HepG2 (cell line): ENCODE measurements at regions not wholly inside any gene's neighbourhood (a gene's known extent, or its start where the extent isn't known, plus 50 kb on each side); places are given as distances from the start of the nearest gene placed in this dataset.

Experiments used
- ATAC-seq: fragments of 200-7000 bp; cut with Tn5 transposase; 3 replicates; pipeline ENCODE4 v1.9.1; 2020; ENCODE audit warnings: mild to moderate bottlenecking, moderate library complexity
- BruUV-seq: library from RNA; stranded (reverse); fragments of 400-500 nt; replicated peaks from 2 replicates; lab custom pipeline; 2021; lab: Mats Ljungman, UMichigan
- CTCF ChIA-PET: fragments of 300-600 bp; formaldehyde crosslinking; extraction: SDS; loops from one replicate; lab custom pipeline; 2021; ENCODE audit warnings: low total read pairs, inconsistent platforms, low intra/inter-chr PET ratio; lab: Yijun Ruan, JAX
- POLR2A ChIA-PET: fragments of 350-600 bp; sonication (Branson Sonifier 250); formaldehyde crosslinking; loops from one replicate; lab custom pipeline; 2020; ENCODE audit warnings: antibody characterized with exemption, inconsistent platforms; lab: Yijun Ruan, JAX
- DNase-seq: peaks from one replicate; pipeline ENCODE4 v3.0.0-alpha.2; 2015; ENCODE audit warnings: low spot score
- FAIRE-seq: peaks from 3 replicates; lab custom pipeline; 2011; peaks lifted over from hg19 to GRCh38; lab: Jason Lieb, UNC
- H2AFZ ChIP-seq: one replicate; pipeline ENCODE4 v1.6.1; 2011; ENCODE audit warnings: low read length, inconsistent platforms
- H3K27ac ChIP-seq: fragments of 300-600 bp; 3 replicates; pipeline ENCODE4 v1.8.0; 2011; ENCODE audit warnings: mixed run types, mild to moderate bottlenecking, mixed read lengths, low read length, inconsistent platforms; ENCODE audit not compliant: insufficient read depth; ENCODE audit errors: extremely low read length
- H3K27me3 ChIP-seq, 2 experiments: fragments of 200-600 bp in 1 of 2; 2 replicates in 1 of 2; 3 replicates in 1 of 2; pipeline versions ENCODE4 v1.6.0 to v1.8.0; 2011; ENCODE audit warnings: low read length in 2 of 2, mild to moderate bottlenecking in 2 of 2, moderate library complexity in 2 of 2, inconsistent platforms in 1 of 2; ENCODE audit not compliant: insufficient read depth in 2 of 2, control insufficient read depth in 1 of 2
- H3K36me3 ChIP-seq, 2 experiments: fragments of 200-600 bp in 1 of 2; replicated peaks in 1 of 2; 2 replicates in 1 of 2; 3 replicates in 1 of 2; pipeline versions ENCODE4 v1.5.1 to v1.8.0; 2011; ENCODE audit warnings: low read length in 2 of 2, inconsistent platforms in 1 of 2; ENCODE audit not compliant: insufficient read depth in 2 of 2, control insufficient read depth in 1 of 2
- H3K4me1 ChIP-seq: 2 replicates; pipeline ENCODE4 v1.5.1; 2012; ENCODE audit warnings: low read length, inconsistent platforms; ENCODE audit not compliant: insufficient read depth
- H3K4me2 ChIP-seq: 2 replicates; pipeline ENCODE4 v1.6.0; 2011; ENCODE audit warnings: low read depth, low read length, inconsistent platforms
- H3K4me3 ChIP-seq, 3 experiments: fragments of 200-600 bp in 1 of 3; sonication (generic), shearing (Covaris generic) in 1 of 3; replicated peaks in 1 of 3; 2 replicates each; pipeline ENCODE4 v1.5.1; 2011 to 2016; ENCODE audit warnings: low read length in 3 of 3, inconsistent platforms in 2 of 3, low read depth in 2 of 3, mild to moderate bottlenecking in 2 of 3, control low read depth in 1 of 3, mixed read lengths in 1 of 3; ENCODE audit not compliant: insufficient read depth in 1 of 3
- H3K79me2 ChIP-seq: one replicate; pipeline ENCODE4 v1.6.1; 2011; ENCODE audit warnings: low read length, inconsistent platforms; ENCODE audit not compliant: insufficient read depth
- H3K9ac ChIP-seq: 2 replicates; pipeline ENCODE4 v1.6.0; 2011; ENCODE audit warnings: mild to moderate bottlenecking, low read depth, low read length, inconsistent platforms; ENCODE audit not compliant: insufficient read depth
- H3K9me3 ChIP-seq: 2 replicates; pipeline ENCODE4 v1.5.1; 2012; ENCODE audit warnings: mild to moderate bottlenecking, low read length
- H4K20me1 ChIP-seq: 2 replicates; pipeline ENCODE4 v1.6.0; 2011; ENCODE audit warnings: inconsistent platforms, mild to moderate bottlenecking, low read length, moderate library complexity; ENCODE audit not compliant: insufficient read depth
- ELF1 ChIP-seq: sonication (generic); formaldehyde crosslinking; IDR thresholded peaks from 2 replicates; pipeline ENCODE4 v1.4.0; 2020; ENCODE audit warnings: missing genetic modification reagents
- FOXK1 ChIP-seq: sonication (generic); formaldehyde crosslinking; IDR thresholded peaks from 2 replicates; pipeline ENCODE4 v1.4.0; 2020; ENCODE audit warnings: low read depth, missing genetic modification reagents, borderline replicate concordance
- MAFF ChIP-seq: IDR thresholded peaks from 2 replicates; pipeline ENCODE4 v1.6.1; 2011; ENCODE audit warnings: low read depth, low read length, improper control_type of control experiment
- MAFK ChIP-seq, 2 experiments: IDR thresholded peaks in 1 of 2; conservative IDR thresholded peaks in 1 of 2; 2 replicates each; pipeline ENCODE4 v1.6.1; 2011; ENCODE audit warnings: improper control_type of control experiment in 2 of 2, low read length in 2 of 2
- MIXL1 ChIP-seq: IDR thresholded peaks from 2 replicates; pipeline ENCODE4 v1.6.1; 2016
- MLX ChIP-seq: IDR thresholded peaks from 2 replicates; pipeline ENCODE4 v1.6.1; 2016
- RARG ChIP-seq: sonication (generic); formaldehyde crosslinking; IDR thresholded peaks from 2 replicates; pipeline ENCODE4 v1.4.0; 2020; ENCODE audit warnings: low read depth, mild to moderate bottlenecking, missing genetic modification reagents
- RCOR2 ChIP-seq: IDR thresholded peaks from 2 replicates; pipeline ENCODE4 v1.6.1; 2016; ENCODE audit warnings: missing biosample characterization, missing genetic modification reagents
- SAFB2 ChIP-seq: sonication (generic); formaldehyde crosslinking; IDR thresholded peaks from 2 replicates; pipeline ENCODE4 v1.5.1; 2020; ENCODE audit warnings: missing genetic modification reagents, low read depth, mild to moderate bottlenecking, borderline replicate concordance
- TGIF2 ChIP-seq: IDR thresholded peaks from 2 replicates; pipeline ENCODE4 v1.6.1; 2016; ENCODE audit warnings: control low read depth, missing compliant biosample characterization
- U2AF2 ChIP-seq: fragments of 200-400 bp; formaldehyde crosslinking; IDR thresholded peaks from 2 replicates; pipeline ENCODE4 v1.6.1; 2017; ENCODE audit warnings: low read depth, mild to moderate bottlenecking, low read length
- ZNF530 ChIP-seq: sonication (generic); formaldehyde crosslinking; IDR thresholded peaks from 2 replicates; pipeline ENCODE4 v1.5.0; 2020; ENCODE audit warnings: low read depth, mild to moderate bottlenecking, missing genetic modification reagents
- ZNF558 ChIP-seq: sonication (generic); formaldehyde crosslinking; IDR thresholded peaks from 2 replicates; pipeline ENCODE4 v1.9.0; 2022; ENCODE audit warnings: mild to moderate bottlenecking, missing genetic modification reagents, borderline replicate concordance
- ZNF776 ChIP-seq: sonication (generic); formaldehyde crosslinking; IDR thresholded peaks from 2 replicates; pipeline ENCODE4 v1.4.0; 2020; ENCODE audit warnings: mild to moderate bottlenecking, missing genetic modification reagents
- ZNF891 ChIP-seq: sonication (generic); formaldehyde crosslinking; IDR thresholded peaks from 2 replicates; pipeline ENCODE4 v1.5.0; 2020; ENCODE audit warnings: mild to moderate bottlenecking, missing genetic modification reagents
- in situ Hi-C: cut with HindIII; loops from 2 replicates; pipeline ENCODE4 v1.10.0; 2017; ENCODE audit warnings: low pct_unique_long_range_greater_than_20kb; ENCODE audit not compliant: extremely low pct_ligation_motif_present
- intact Hi-C: fragments of 100-400 bp; cut with micrococcal nuclease; formaldehyde crosslinking; loops from one replicate; pipeline ENCODE4 v1.10.0; 2022; ENCODE audit not compliant: unreplicated experiment

GRCh38 chr11:92141725-92142124 is 82.9 kb upstream of the FAT3 start:
- BruUV-seq = no TSS peak
- Histone ChIP-seq H3K4me2 (no peak overlapping the region), H3K4me1 (no peaks in the 10 kb centered on the region), H3K27me3 (no peaks in the 10 kb centered on the region), H2AFZ (no peak overlapping the region), H3K9me3 (no peaks in the 10 kb centered on the region), H3K36me3 (no peaks in the 10 kb centered on the region), H4K20me1 (no peaks in the 10 kb centered on the region), H3K9ac (no peak overlapping the region), H3K27ac (no peak overlapping the region), H3K4me3 (no peak overlapping the region), H3K79me2 (no peaks in the 10 kb centered on the region)
- ATAC-seq (no peak), FAIRE-seq (no peak), DNase-seq (no peak)
- CTCF ChIA-PET = no interaction called here
- TF ChIP-seq ZNF558 (CRISPR knock-in tag) = no peak
- no peak for TF ChIP-seq ZNF776
- no peak for TF ChIP-seq ZNF891 (CRISPR knock-in tag)
- TF ChIP-seq RCOR2 = no peak
- TF ChIP-seq MAFF = peak; percentile 96
- no peak for TF ChIP-seq TGIF2
- no peak for TF ChIP-seq ELF1
- TF ChIP-seq MAFK (conservative IDR thresholded peaks at IDR 0.05 in 1 of 2, IDR thresholded peaks at IDR 0.05 in 1 of 2; ENCODE audit: low read length in 2 of 2) = peak; percentile 93 to 98
- no peak for TF ChIP-seq FOXK1
- TF ChIP-seq U2AF2 = no peak
- TF ChIP-seq SAFB2 (CRISPR knock-in tag) = no peak
- no peak for TF ChIP-seq MLX (CRISPR knock-in tag)
- no peak for TF ChIP-seq ZNF530 (CRISPR knock-in tag)
- TF ChIP-seq MIXL1 = no peak
- no peak for TF ChIP-seq RARG (CRISPR knock-in tag)
- intact Hi-C loops (no loop called here), in situ Hi-C loops (no loop called here)
- POLR2A ChIA-PET = no interaction called here
